Activated CD8-positive, alpha-beta memory T cell treated with anti-CD3 and anti-CD28 coated beads for 4 hours (primary cell): ENCODE measurements at regions not wholly inside any gene's neighbourhood (a gene's known extent, or its start where the extent isn't known, plus 50 kb on each side); places are given as distances from the start of the nearest gene placed in this dataset.
"Not testable (repeated sequence)": the region's sequence is repeated elsewhere in the genome, so short reads cannot be mapped to it uniquely, and the experiment has no call there.

Source experiments
- DNase-seq, 2 donors: peaks; one replicate each; pipeline ENCODE4 v3.0.0-alpha.2; 2020; ENCODE audit warnings: low read depth in 2 of 2

DNA sequence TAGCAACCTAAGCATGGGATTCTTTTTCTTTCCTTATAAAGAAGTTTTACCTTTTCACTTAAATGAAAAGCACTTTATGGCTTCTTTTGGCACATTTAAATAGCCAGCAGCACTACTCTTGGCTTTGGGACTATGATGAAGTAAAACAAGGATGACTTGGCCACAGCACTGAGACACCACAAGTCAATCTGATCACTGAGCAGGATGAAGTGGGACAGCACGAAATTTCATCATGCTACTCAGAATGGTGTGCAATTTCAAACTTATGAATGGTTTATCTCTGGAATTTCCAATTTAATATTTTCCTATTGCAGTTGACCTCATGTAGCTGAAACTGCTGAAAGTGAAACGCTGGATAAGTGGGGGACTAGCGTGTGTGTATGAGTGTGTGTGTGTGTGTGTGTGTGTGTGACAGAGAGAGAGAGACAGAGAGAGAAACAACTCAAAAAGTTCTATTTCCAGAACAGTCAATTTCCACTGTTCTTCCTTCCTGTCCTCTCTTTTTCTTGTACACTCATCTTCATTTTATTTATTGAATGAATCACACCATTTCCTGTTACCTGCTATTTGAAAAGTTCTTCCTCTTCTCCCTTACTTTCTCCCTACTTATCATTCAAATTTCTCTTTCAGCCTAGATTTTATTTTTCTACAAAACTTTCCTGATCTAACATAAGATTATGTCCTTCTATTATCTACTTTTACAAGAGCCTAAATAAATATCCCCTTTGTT, 414.2 kb upstream of the MIR17HG start:
- DNase-seq, result no peak

- DNase-seq, result no peak
Measured at GRCh38 chr13:90934741-90935140, 412.7 kb upstream of the MIR17HG start.

- no peak for DNase-seq
Measured at GRCh38 chr13:90938848-90939247, 408.6 kb upstream of the MIR17HG start.

GRCh38 chr13:90943946-90944345, 403.5 kb upstream of the MIR17HG start:
- DNase-seq, result no peak

DNA sequence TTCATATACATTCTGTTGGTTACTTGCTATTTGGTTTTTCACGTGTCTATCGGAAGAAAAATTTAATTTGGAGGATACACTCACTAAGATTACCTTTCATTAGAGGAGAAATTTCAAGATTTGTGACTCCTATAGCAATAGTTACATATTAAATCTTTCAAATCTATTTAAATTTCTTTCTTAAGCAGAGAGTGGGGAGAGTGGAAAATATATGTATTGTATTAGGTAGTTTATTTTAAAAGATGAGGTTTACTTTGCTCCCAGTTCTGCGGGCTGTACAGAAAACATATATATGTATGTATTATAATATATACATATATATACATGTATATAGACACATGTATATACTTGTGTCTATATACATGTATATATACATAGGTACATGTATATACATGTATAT, 402.3 kb upstream of the MIR17HG start:
- DNase-seq, result not testable (repeated sequence)

- not testable (repeated sequence) for DNase-seq
Measured at GRCh38 chr13:90946125-90946524, 401.4 kb upstream of the MIR17HG start.

- DNase-seq, result no peak
Measured at GRCh38 chr13:90947976-90948375, 399.5 kb upstream of the MIR17HG start.

GRCh38 chr13:90950160-90950559, 397.3 kb upstream of the MIR17HG start:
- DNase-seq, result no peak

DNA sequence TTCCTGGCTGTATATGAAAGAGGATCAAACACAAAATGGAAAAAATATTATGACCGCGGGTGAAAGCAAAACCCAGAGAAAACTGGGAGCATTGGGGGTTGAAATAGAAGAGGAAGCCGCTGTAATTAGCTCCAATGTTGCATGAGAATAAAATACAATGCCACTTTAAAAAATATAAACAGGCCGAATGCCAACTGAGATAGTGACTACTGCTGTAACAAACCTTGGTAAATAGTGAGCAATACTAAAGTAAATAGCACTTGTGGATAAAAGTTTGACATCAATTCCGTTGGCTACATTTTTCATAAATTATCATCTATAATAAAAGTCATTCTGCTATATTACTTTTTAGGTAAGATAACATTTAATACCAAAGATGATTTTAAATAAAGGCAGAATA, 395.8 kb upstream of the MIR17HG start:
- DNase-seq, result no peak

- DNase-seq, result no peak
Measured at GRCh38 chr13:90952326-90952725, 395.2 kb upstream of the MIR17HG start.

DNA sequence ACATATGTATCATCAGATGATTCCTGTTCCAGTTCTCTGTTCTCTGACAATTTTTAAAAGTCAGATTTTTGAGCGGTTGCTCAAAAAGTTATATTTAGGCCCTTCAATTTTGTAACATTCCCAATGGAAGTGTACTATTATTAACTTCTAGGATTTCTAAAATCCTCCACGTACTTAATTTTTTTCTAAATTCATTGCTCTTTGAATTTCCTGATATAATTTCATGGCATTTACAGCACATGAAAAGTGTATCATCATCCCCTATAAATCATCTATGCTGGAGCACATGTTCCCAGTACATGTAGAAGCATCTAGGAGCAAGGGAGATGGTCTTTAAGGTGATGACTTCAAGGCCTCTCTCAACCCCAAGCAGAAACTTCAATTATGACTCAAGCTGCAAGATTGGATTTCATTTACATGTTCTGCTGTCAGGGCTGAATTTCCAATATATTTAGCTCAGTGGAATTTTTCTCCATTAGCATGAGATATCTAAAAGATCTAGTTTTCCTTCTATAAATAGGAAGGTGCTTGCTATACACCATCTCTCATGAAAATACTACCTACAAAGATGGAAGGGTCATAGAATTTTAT, 392.8 kb upstream of the MIR17HG start:
- no peak for DNase-seq

DNA sequence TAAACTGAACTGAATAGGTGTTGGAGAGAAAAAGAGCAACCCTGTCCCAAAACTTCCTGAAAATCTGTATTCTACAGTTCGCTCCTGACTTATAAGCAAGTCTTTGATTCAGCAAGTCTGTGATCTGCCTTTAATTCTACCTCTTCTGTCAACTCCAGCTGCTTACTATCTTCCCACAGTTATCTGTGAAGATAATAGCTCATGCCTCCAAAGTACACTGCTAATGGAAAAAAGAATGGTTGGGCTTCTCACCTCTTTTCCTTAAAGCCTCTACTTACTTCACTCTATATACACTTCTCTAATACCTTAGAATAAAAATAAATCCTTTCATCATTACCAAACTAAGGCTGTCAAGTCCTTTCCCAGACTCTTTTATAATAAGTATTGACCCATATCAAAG, 391.5 kb upstream of the MIR17HG start:
- no peak for DNase-seq

- DNase-seq, result no peak
Measured at GRCh38 chr13:90958866-90959265, 388.6 kb upstream of the MIR17HG start.

GRCh38 chr13:90968166-90968904, 379.2 kb upstream of the MIR17HG start:
- no peak for DNase-seq

GRCh38 chr13:90974249-90974975, 373.1 kb upstream of the MIR17HG start:
- no peak for DNase-seq

- no peak for DNase-seq
Measured at GRCh38 chr13:90979059-90979458, 368.4 kb upstream of the MIR17HG start.

- DNase-seq, result no peak
Measured at GRCh38 chr13:90984756-90985155, 362.7 kb upstream of the MIR17HG start.

- no peak for DNase-seq
Measured at GRCh38 chr13:90995001-90995400, 352.5 kb upstream of the MIR17HG start.

GRCh38 chr13:90995614-90996013, 351.9 kb upstream of the MIR17HG start:
- DNase-seq, result no peak

DNA sequence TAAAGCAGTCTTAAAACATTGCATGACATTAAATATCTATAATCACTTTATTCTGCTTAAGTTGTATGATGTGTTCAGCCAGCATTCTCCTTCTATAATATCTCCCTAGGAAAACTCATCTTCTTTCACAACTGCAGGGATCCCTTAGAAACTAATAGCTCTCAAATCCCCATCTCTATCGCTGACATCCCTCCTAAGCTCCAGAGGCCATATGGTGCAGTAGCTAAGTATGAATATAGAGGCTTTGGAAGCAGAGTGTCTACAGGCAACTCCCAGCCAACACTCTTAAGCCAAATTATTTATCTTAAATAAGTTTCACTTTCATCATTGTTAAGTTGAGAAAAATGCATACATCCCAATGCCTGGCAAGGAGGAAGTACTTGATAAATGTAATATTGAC, 349.5 kb upstream of the MIR17HG start:
- DNase-seq, result no peak

DNA sequence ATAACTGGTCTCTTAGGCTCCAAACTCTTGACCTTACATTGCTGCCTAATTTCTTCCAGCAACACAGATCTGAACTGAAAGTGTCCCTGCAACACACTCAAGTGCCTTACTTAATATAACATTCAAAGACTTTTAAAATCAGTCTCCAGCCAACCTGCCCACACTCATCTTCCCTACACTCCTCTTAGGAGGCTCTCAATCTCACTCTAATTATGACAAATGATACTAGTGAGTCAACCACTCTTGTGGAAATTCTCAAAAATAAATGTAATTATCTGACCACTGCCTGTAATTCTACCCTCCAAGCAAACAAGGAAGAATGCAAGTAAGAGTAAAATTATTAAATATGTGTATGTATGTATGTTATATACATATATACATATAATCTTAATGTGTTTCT, 348.1 kb upstream of the MIR17HG start:
- DNase-seq, result no peak

GRCh38 chr13:91001371-91001770, 346.1 kb upstream of the MIR17HG start:
- DNase-seq, result no peak
